IMR-90 (cell line): ENCODE measurements at regions not wholly inside any gene's neighbourhood (a gene's known extent, or its start where the extent isn't known, plus 50 kb on each side); places are given as distances from the start of the nearest gene placed in this dataset.

Experiments used
- ATAC-seq: fragments of 200-7000 bp; cut with Tn5 transposase; 2 replicates; pipeline ENCODE4 v1.9.1; 2020; ENCODE audit warnings: low read depth, mild to moderate bottlenecking, moderate library complexity
- BruUV-seq: library from RNA; stranded (reverse); fragments of 400-500 nt; replicated peaks from 2 replicates; lab custom pipeline; 2021; lab: Mats Ljungman, UMichigan
- CTCF ChIA-PET: fragments of 300-600 bp; formaldehyde crosslinking; extraction: SDS; loops from one replicate; lab custom pipeline; 2021; ENCODE audit warnings: antibody characterized with exemption; lab: Yijun Ruan, JAX
- POLR2A ChIA-PET: fragments of 300-600 bp; sonication (Branson Sonifier 250); formaldehyde crosslinking; loops from one replicate; lab custom pipeline; 2022; ENCODE audit warnings: antibody characterized with exemption; ENCODE audit not compliant: unreplicated experiment; lab: Charles Lee
- DNase-seq: peaks from one replicate; pipeline ENCODE4 v3.0.0; 2013
- H2AFZ ChIP-seq: replicated peaks from 2 replicates; pipeline ENCODE3; 2013; ENCODE audit warnings: low read length, mild to moderate bottlenecking; ENCODE audit not compliant: poor library complexity
- H2AK5ac ChIP-seq: 2 replicates; pipeline ENCODE4 v1.6.1; 2013; ENCODE audit warnings: low read depth, low read length, inconsistent platforms
- H2AK9ac ChIP-seq: replicated peaks from 2 replicates; pipeline ENCODE3; 2013; ENCODE audit warnings: mild to moderate bottlenecking, low read depth, low read length, moderate library complexity; ENCODE audit not compliant: poor library complexity
- H2BK120ac ChIP-seq: 2 replicates; pipeline ENCODE4 v1.6.1; 2013; ENCODE audit warnings: low read depth, low read length, inconsistent platforms
- H2BK15ac ChIP-seq: 3 replicates; pipeline ENCODE4 v1.6.1; 2013; ENCODE audit warnings: low read depth, low read length, inconsistent platforms
- H2BK20ac ChIP-seq: 2 replicates; pipeline ENCODE4 v1.6.1; 2013; ENCODE audit warnings: low read depth, mild to moderate bottlenecking, inconsistent platforms, low read length, moderate library complexity
- H2BK5ac ChIP-seq: 2 replicates; pipeline ENCODE4 v1.6.1; 2013; ENCODE audit warnings: mild to moderate bottlenecking, low read depth, low read length, inconsistent platforms; ENCODE audit not compliant: poor library complexity, severe bottlenecking
- H3K14ac ChIP-seq: replicated peaks from 2 replicates; pipeline ENCODE4 v1.6.1; 2013; ENCODE audit warnings: low read depth, low read length, inconsistent platforms
- H3K18ac ChIP-seq: 2 replicates; pipeline ENCODE4 v1.6.1; 2013; ENCODE audit warnings: low read depth, low read length, control low read depth
- H3K23ac ChIP-seq: 2 replicates; pipeline ENCODE4 v1.6.1; 2013; ENCODE audit warnings: low read depth, low read length, inconsistent platforms
- H3K27ac ChIP-seq: 2 replicates; pipeline ENCODE4 v1.5.1; 2013; ENCODE audit warnings: mild to moderate bottlenecking, control low read depth, low read length; ENCODE audit not compliant: insufficient read depth
- H3K27me3 ChIP-seq: 2 replicates; pipeline ENCODE4 v1.6.1; 2013; ENCODE audit warnings: low read length; ENCODE audit not compliant: control insufficient read depth, insufficient read depth
- H3K36me3 ChIP-seq: 2 replicates; pipeline ENCODE4 v1.6.1; 2013; ENCODE audit warnings: low read length, mixed read lengths; ENCODE audit not compliant: control insufficient read depth, insufficient read depth
- H3K4ac ChIP-seq: 2 replicates; pipeline ENCODE4 v1.6.1; 2013; ENCODE audit warnings: low read depth, low read length, inconsistent platforms
- H3K4me1 ChIP-seq: 2 replicates; pipeline ENCODE4 v1.6.1; 2013; ENCODE audit warnings: low read length, mixed read lengths; ENCODE audit not compliant: control insufficient read depth, insufficient read depth
- H3K4me2 ChIP-seq: 2 replicates; pipeline ENCODE4 v1.6.1; 2013; ENCODE audit warnings: low read depth, mild to moderate bottlenecking, control low read depth, low read length, moderate library complexity
- H3K4me3 ChIP-seq: 2 replicates; pipeline ENCODE4 v1.5.1; 2013; ENCODE audit warnings: low read depth, mild to moderate bottlenecking, control low read depth, low read length, moderate library complexity; ENCODE audit not compliant: insufficient read depth
- H3K56ac ChIP-seq: 2 replicates; pipeline ENCODE4 v1.6.1; 2013; ENCODE audit warnings: low read length, inconsistent platforms; ENCODE audit not compliant: insufficient read depth; ENCODE audit errors: extremely low read depth
- H3K79me1 ChIP-seq, 2 experiments: 2 replicates each; pipeline ENCODE4 v1.6.1; 2013; ENCODE audit warnings: low read length in 2 of 2, inconsistent platforms in 1 of 2, low read depth in 1 of 2
- H3K9ac ChIP-seq: 2 replicates; pipeline ENCODE4 v1.6.1; 2013; ENCODE audit warnings: low read depth, low read length, control low read depth
- H3K9me1 ChIP-seq: 2 replicates; pipeline ENCODE4 v1.6.1; 2013; ENCODE audit warnings: low read length, inconsistent platforms; ENCODE audit not compliant: insufficient read depth
- H3K9me3 ChIP-seq: 2 replicates; pipeline ENCODE4 v1.6.1; 2013; ENCODE audit warnings: low read length; ENCODE audit not compliant: control insufficient read depth, insufficient read depth
- H4K20me1 ChIP-seq: 2 replicates; pipeline ENCODE4 v1.6.1; 2013; ENCODE audit warnings: low read length, inconsistent platforms; ENCODE audit not compliant: insufficient read depth
- H4K5ac ChIP-seq: 2 replicates; pipeline ENCODE4 v1.6.1; 2013; ENCODE audit warnings: mild to moderate bottlenecking, low read depth, low read length, control low read depth
- H4K8ac ChIP-seq, 2 experiments: 2 replicates each; pipeline ENCODE4 v1.6.1; 2013; ENCODE audit warnings: low read depth in 2 of 2, low read length in 2 of 2, control low read depth in 1 of 2, inconsistent platforms in 1 of 2
- H4K91ac ChIP-seq: 2 replicates; pipeline ENCODE4 v1.6.1; 2013; ENCODE audit warnings: low read depth, low read length, inconsistent platforms; ENCODE audit not compliant: insufficient read depth
- CHD1 ChIP-seq: IDR thresholded peaks from 2 replicates; pipeline ENCODE4 v1.6.1; 2012; ENCODE audit warnings: low read depth, low read length, improper control_type of control experiment
- CTCF ChIP-seq: conservative IDR thresholded peaks from 2 replicates; pipeline ENCODE4 v1.5.1; 2012; ENCODE audit warnings: mild to moderate bottlenecking, low read depth, low read length, improper control_type of control experiment
- MAFK ChIP-seq: IDR thresholded peaks from 2 replicates; pipeline ENCODE4 v1.6.1; 2012; ENCODE audit warnings: low read depth, low read length, improper control_type of control experiment
- MAZ ChIP-seq: IDR thresholded peaks from 2 replicates; pipeline ENCODE4 v1.6.1; 2012; ENCODE audit warnings: low read depth, mild to moderate bottlenecking, low read length, improper control_type of control experiment, moderate library complexity, borderline replicate concordance
- NFE2L2 ChIP-seq: fragments of 150-350 bp; IDR thresholded peaks from 2 replicates; pipeline ENCODE4 v1.6.1; 2016; ENCODE audit warnings: low read depth, mild to moderate bottlenecking, low read length
- POLR2A ChIP-seq: IDR thresholded peaks from 2 replicates; pipeline ENCODE4 v1.6.1; 2012; ENCODE audit warnings: mild to moderate bottlenecking, low read depth, low read length
- RAD21 ChIP-seq: IDR thresholded peaks from 2 replicates; pipeline ENCODE4 v1.6.1; 2012; ENCODE audit warnings: low read length, improper control_type of control experiment
- RCOR1 ChIP-seq: IDR thresholded peaks from 2 replicates; pipeline ENCODE4 v1.6.1; 2012; ENCODE audit warnings: mild to moderate bottlenecking, low read length, improper control_type of control experiment; ENCODE audit not compliant: insufficient replicate concordance
- SMC3 ChIP-seq: fragments of 150-350 bp; IDR thresholded peaks from 2 replicates; pipeline ENCODE4 v1.6.1; 2016; ENCODE audit warnings: low read depth, mild to moderate bottlenecking, antibody characterized with exemption, low read length, moderate library complexity
- WGBS, 2 experiments: methylation state at CpG; one replicate each; pipeline versions ENCODE4 v1.1.5 to v1.1.7; 2013; ENCODE audit warnings: missing lambda C conversion rate in 2 of 2; ENCODE audit not compliant: insufficient read length in 1 of 2; ENCODE audit errors: extremely low coverage in 2 of 2; 5-methylcytosine and 5-hydroxymethylcytosine counted together
- dilution Hi-C: fragments of 300-500 bp; cut with HindIII; formaldehyde crosslinking; loops from one replicate; pipeline ENCODE4 v1.14.3; 2018; ENCODE audit warnings: low sequenced_read_pairs; ENCODE audit not compliant: unreplicated experiment
- in situ Hi-C: fragments of 300-500 bp; cut with MboI; formaldehyde crosslinking; loops from 3 replicates; pipeline ENCODE4 v1.14.3; 2019; ENCODE audit warnings: low sequenced_read_pairs, inconsistent platforms, mixed read lengths
- intact Hi-C: fragments of 100-400 bp; cut with micrococcal nuclease; formaldehyde crosslinking; loops from 2 replicates; pipeline ENCODE4 v1.10.0; 2022

- no peak overlapping the region for H3K4ac ChIP-seq
- BruUV-seq: no TSS peak
- no peak overlapping the region for H3K4me2 ChIP-seq
- no peak overlapping the region for H4K91ac ChIP-seq
- no peak overlapping the region for H2AK5ac ChIP-seq
- H2AFZ ChIP-seq: no peak overlapping the region
- no CpG with 5 or more reads among the region's 2 CpGs for WGBS, 2 experiments
- ChIA-PET POLR2A (no interaction called here), CTCF (no interaction called here)
- H2BK20ac ChIP-seq: no peak overlapping the region
- H3K9me1 ChIP-seq: no peaks in the 10 kb centered on the region
- no peak overlapping the region for H3K27ac ChIP-seq
- no peak overlapping the region for H3K23ac ChIP-seq
- no peaks in the 10 kb centered on the region for H3K79me1 ChIP-seq
- intact Hi-C loops: no loop called here
- no peak for DNase-seq
- TF ChIP-seq RCOR1 (no peak), MAFK (no peak), CHD1 (no peak), NFE2L2 (no peak), CTCF (no peak), RAD21 (no peak), MAZ (no peak), SMC3 (no peak), POLR2A (no peak)
- no peak overlapping the region for H3K9ac ChIP-seq
- H3K4me3 ChIP-seq: no peak overlapping the region
- no peak overlapping the region for H3K14ac ChIP-seq
- H2BK5ac ChIP-seq: no peak overlapping the region
- H2BK120ac ChIP-seq: no peak overlapping the region
- H4K20me1 ChIP-seq: no peaks in the 10 kb centered on the region
- ATAC-seq: no peak
- in situ Hi-C loops: no loop called here
- peaks cover 2% of the 10 kb centered on the region; the same call in 1 of the 2 replicates for H3K9me3 ChIP-seq
- no peak overlapping the region for H3K18ac ChIP-seq
- no peaks in the 10 kb centered on the region for H3K36me3 ChIP-seq
- no peak overlapping the region for H4K8ac ChIP-seq
- no peaks in the 10 kb centered on the region for H3K4me1 ChIP-seq
- H3K56ac ChIP-seq: no peak overlapping the region
- dilution Hi-C loops: no loop called here
- no peak overlapping the region for H2AK9ac ChIP-seq
- H4K5ac ChIP-seq: no peak overlapping the region
- no peaks in the 10 kb centered on the region for H3K27me3 ChIP-seq
- H2BK15ac ChIP-seq: no peak overlapping the region
Measured at GRCh38 chr13:70380809-70381208, 272.6 kb upstream of the KLHL1 start.
